H1 (cell line): ENCODE measurements at regions not wholly inside any gene's neighbourhood (a gene's known extent, or its start where the extent isn't known, plus 50 kb on each side); places are given as distances from the start of the nearest gene placed in this dataset.

Experiments
- RAD21 ChIP-seq, 2 experiments: IDR thresholded peaks in 1 of 2; conservative IDR thresholded peaks in 1 of 2; 2 replicates each; pipeline ENCODE4 v1.6.1; 2011; ENCODE audit warnings: low read depth in 2 of 2, low read length in 2 of 2, improper control_type of control experiment in 1 of 2, inconsistent platforms in 1 of 2, mild to moderate bottlenecking in 1 of 2, moderate library complexity in 1 of 2
- SP2 ChIP-seq: IDR thresholded peaks from 2 replicates; pipeline ENCODE4 v1.6.1; 2012; ENCODE audit warnings: mild to moderate bottlenecking, low read length, inconsistent platforms

DNA sequence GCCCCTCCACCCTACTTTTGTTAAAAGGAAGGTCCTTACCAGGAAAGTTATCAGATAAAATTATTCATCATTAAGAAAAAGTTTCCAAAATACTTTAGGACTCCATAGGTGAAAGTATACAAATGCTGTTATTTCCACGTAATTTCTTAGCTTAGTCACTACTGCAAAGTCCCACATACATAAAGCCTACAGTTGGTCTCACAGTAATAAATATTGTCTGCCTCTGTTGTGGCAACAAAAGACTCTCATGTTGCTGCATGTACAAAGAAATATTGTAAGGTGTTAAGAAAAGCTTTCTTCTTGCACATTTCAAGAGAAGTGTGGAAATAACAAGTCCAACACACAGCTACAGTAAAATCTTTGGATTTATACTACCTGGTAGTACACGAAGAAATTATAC is 102.4 kb upstream of the DST start (continued):
- TF ChIP-seq RAD21 (IDR thresholded peaks at IDR 0.05 in 1 of 2, conservative IDR thresholded peaks at IDR 0.05 in 1 of 2; ENCODE audit: low read depth in 2 of 2, low read length in 2 of 2) (no peak), SP2 (no peak)
